ENCODE measurements at regions not wholly inside any gene's neighbourhood (a gene's known extent, or its start where the extent isn't known, plus 50 kb on each side); places are given as distances from the start of the nearest gene placed in this dataset.
"Not testable (repeated sequence)": the region's sequence is repeated elsewhere in the genome, so short reads cannot be mapped to it uniquely, and the experiment has no call there.

DNA sequence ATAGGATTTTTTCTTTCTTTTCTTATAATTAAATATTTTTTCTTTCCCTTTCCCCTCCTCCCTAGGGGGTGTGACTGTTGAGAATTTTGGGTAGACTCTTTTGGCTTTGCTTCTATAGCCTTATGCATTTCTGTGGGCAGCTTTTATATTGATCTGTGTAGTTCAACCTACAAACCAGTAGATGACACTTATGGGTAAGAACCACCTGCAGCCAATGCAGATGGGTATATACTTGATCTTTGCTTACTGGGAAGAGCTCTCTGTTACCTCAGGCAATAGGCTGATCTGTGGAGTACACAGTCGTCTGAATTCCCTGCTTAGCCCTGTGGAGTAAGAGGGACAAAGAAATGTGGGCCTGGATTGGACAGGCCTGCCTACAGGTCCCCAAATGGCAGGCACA lies 102.7 kb upstream of the STARD4 start:
- no peaks in the 10 kb centered on the region for H4K20me1 ChIP-seq (ENCODE audit: insufficient read depth)
- no peaks in the 10 kb centered on the region for H3K9me2 ChIP-seq (ENCODE audit: insufficient read depth)
- H3K36me3 ChIP-seq (ENCODE audit: low read depth) = no peaks in the 10 kb centered on the region
- ChIA-PET POLR2A (ENCODE audit: unreplicated experiment) (no interaction called here), CTCF (no interaction called here)
- no peaks in the 10 kb centered on the region for H3F3A ChIP-seq (ENCODE audit: insufficient read depth, low read depth)
- no peaks in the 10 kb centered on the region for H3K9me3 ChIP-seq (ENCODE audit: insufficient read depth, low read depth)
- no peaks in the 10 kb centered on the region for H3K79me2 ChIP-seq (ENCODE audit: low read depth)
- H3K27me3 ChIP-seq (ENCODE audit: insufficient read depth, low read depth) = no peaks in the 10 kb centered on the region
- no peak overlapping the region for H3K4me3 ChIP-seq
- no peaks in the 10 kb centered on the region for H3K4me1 ChIP-seq (replicated peaks; ENCODE audit: insufficient read depth)
- TF ChIP-seq, protein P1, sequence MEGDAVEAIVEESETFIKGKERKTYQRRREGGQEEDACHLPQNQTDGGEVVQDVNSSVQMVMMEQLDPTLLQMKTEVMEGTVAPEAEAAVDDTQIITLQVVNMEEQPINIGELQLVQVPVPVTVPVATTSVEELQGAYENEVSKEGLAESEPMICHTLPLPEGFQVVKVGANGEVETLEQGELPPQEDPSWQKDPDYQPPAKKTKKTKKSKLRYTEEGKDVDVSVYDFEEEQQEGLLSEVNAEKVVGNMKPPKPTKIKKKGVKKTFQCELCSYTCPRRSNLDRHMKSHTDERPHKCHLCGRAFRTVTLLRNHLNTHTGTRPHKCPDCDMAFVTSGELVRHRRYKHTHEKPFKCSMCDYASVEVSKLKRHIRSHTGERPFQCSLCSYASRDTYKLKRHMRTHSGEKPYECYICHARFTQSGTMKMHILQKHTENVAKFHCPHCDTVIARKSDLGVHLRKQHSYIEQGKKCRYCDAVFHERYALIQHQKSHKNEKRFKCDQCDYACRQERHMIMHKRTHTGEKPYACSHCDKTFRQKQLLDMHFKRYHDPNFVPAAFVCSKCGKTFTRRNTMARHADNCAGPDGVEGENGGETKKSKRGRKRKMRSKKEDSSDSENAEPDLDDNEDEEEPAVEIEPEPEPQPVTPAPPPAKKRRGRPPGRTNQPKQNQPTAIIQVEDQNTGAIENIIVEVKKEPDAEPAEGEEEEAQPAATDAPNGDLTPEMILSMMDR (conservative IDR thresholded peaks at IDR 0.05) = no peak
- no peak for TF ChIP-seq EZH2 (IDR thresholded peaks at IDR 0.05; ENCODE audit: low read depth)
- no TSS peak for BruUV-seq (replicated peaks)
- intact Hi-C loops (cut with micrococcal nuclease; ENCODE audit: unreplicated experiment) = no loop called here
- H3K4me2 ChIP-seq = no peak overlapping the region
- no peak overlapping the region for H2AFZ ChIP-seq
- H3K27ac ChIP-seq = no peak overlapping the region
- DNase-seq = no peak

DNA sequence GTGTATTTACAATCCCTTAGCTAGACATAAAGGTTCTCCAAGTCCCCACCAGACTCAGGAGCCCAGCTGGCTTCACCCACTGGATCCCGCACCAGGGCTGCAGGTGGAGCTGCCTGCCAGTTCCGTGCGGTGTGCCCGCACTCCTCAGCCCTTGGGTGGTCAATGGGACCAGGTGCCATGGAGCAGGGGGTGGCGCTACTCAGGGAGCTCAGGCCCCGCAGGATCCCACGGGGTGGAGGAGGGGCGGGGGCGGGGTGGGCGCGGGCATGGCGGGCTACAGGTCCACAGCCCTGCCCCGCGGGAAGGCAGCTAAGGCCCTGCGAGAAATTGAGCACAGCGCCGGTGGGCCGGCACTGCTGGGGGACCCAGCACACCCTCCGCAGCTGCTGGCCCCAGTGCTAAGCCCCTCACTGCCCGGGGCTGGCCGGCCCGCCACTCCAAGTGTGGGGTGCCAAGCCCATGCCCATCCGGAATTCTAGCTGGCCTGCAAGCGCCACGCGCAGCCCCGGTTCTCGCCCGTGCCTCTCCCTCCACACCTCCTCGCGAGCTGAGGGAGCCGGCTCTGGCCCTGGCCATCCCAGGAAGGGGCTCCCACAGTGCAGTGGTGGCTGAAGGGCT lies 99.8 kb upstream of the STARD4 start:
- H3K4me2 ChIP-seq; H3K4me1 ChIP-seq (replicated peaks; ENCODE audit: insufficient read depth); BruUV-seq (replicated peaks): not testable (repeated sequence)

DNA sequence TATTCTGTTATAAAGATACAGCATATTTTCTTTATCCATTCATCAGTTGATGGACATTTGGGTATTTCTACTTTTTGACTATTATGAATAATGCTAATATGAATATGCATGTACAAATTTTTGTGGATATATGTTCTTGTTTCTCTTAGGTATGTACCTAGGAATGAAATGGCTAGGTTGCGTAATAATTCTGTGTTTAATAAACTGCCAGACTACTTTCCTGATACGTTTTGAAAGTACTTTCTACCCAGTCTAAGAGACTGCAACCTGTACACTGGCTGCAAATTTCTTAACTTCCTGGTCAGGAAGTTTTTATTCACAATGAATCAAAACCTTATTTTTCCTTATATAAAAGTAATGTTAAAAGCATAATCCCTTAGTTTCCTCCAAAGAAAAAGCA lies 93.9 kb upstream of the STARD4 start:
- no peaks in the 10 kb centered on the region for H3K27me3 ChIP-seq (ENCODE audit: insufficient read depth, low read depth)
- no peak for TF ChIP-seq EZH2 (IDR thresholded peaks at IDR 0.05; ENCODE audit: low read depth)
- ChIA-PET POLR2A (ENCODE audit: unreplicated experiment) (no interaction called here), CTCF (no interaction called here)
- no peak overlapping the region for H3K27ac ChIP-seq
- H3F3A ChIP-seq (ENCODE audit: insufficient read depth, low read depth) = no peaks in the 10 kb centered on the region
- no peak for DNase-seq
- H3K36me3 ChIP-seq (ENCODE audit: low read depth) = no peaks in the 10 kb centered on the region
- intact Hi-C loops (cut with micrococcal nuclease; ENCODE audit: unreplicated experiment) = no loop called here
- H3K4me2 ChIP-seq = no peak overlapping the region
- H3K9me3 ChIP-seq (ENCODE audit: insufficient read depth, low read depth) = no peaks in the 10 kb centered on the region
- H3K79me2 ChIP-seq (ENCODE audit: low read depth) = no peaks in the 10 kb centered on the region
- no peak overlapping the region for H2AFZ ChIP-seq
- H3K4me1 ChIP-seq (replicated peaks; ENCODE audit: insufficient read depth) = no peaks in the 10 kb centered on the region
- no peaks in the 10 kb centered on the region for H4K20me1 ChIP-seq (ENCODE audit: insufficient read depth)
- no TSS peak for BruUV-seq (replicated peaks)
- H3K9me2 ChIP-seq (ENCODE audit: insufficient read depth) = no peaks in the 10 kb centered on the region
- H3K4me3 ChIP-seq = no peak overlapping the region

More for the DNA sequence above, 99.8 kb upstream of the STARD4 start:
- H3K36me3 ChIP-seq (ENCODE audit: low read depth); DNase-seq; H3F3A ChIP-seq (ENCODE audit: insufficient read depth, low read depth); H4K20me1 ChIP-seq (ENCODE audit: insufficient read depth); H3K27me3 ChIP-seq (ENCODE audit: insufficient read depth, low read depth); intact Hi-C loops (cut with micrococcal nuclease; ENCODE audit: unreplicated experiment); H3K9me2 ChIP-seq (ENCODE audit: insufficient read depth); H3K9me3 ChIP-seq (ENCODE audit: insufficient read depth, low read depth); H3K4me3 ChIP-seq; CTCF ChIA-PET; POLR2A ChIA-PET (ENCODE audit: unreplicated experiment); H3K79me2 ChIP-seq (ENCODE audit: low read depth); H3K27ac ChIP-seq; H2AFZ ChIP-seq: not testable (repeated sequence)

DNA sequence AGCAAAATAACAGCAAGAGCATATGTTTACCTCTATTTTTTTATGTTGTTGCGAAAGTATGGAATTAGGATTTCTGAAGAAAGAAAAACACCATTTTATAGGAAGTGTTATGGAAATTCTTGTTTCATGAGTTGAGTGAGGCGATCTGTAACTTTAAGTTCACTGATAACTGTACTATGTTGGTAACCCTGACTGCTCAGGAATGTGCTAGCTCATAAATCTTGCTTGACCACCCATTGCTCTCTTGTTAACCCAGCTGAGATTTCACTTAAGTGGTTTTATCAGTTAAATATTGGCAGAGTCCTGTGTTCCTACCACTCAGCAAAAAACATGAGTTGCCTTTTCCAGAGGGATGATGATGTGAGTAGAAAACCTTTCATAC lies 91.1 kb upstream of the STARD4 start:
- TF ChIP-seq, protein P1 (conservative IDR thresholded peaks at IDR 0.05) = no peak
- no peak for TF ChIP-seq EZH2 (IDR thresholded peaks at IDR 0.05; ENCODE audit: low read depth)
- intact Hi-C loops (cut with micrococcal nuclease; ENCODE audit: unreplicated experiment) = no loop called here
- Histone ChIP-seq H3K27me3 (ENCODE audit: insufficient read depth, low read depth) (no peaks in the 10 kb centered on the region), H3K4me2 (no peak overlapping the region), H2AFZ (no peak overlapping the region), H3K4me1 (replicated peaks; ENCODE audit: insufficient read depth) (no peaks in the 10 kb centered on the region), H3K36me3 (ENCODE audit: low read depth) (no peaks in the 10 kb centered on the region), H3F3A (ENCODE audit: insufficient read depth, low read depth) (no peaks in the 10 kb centered on the region), H3K9me2 (ENCODE audit: insufficient read depth) (no peaks in the 10 kb centered on the region), H4K20me1 (ENCODE audit: insufficient read depth) (no peaks in the 10 kb centered on the region), H3K9me3 (ENCODE audit: insufficient read depth, low read depth) (no peaks in the 10 kb centered on the region), H3K27ac (no peak overlapping the region), H3K79me2 (ENCODE audit: low read depth) (no peaks in the 10 kb centered on the region), H3K4me3 (no peak overlapping the region)
- POLR2A ChIA-PET (ENCODE audit: unreplicated experiment) = no interaction called here
- DNase-seq = no peak
- CTCF ChIA-PET = no interaction called here
- BruUV-seq (replicated peaks) = no TSS peak
